NB4 (cell line): ENCODE measurements at regions not wholly inside any gene's neighbourhood (a gene's known extent, or its start where the extent isn't known, plus 50 kb on each side); places are given as distances from the start of the nearest gene placed in this dataset.

ENCODE experiments used
- POLR2A ChIP-seq: IDR thresholded peaks from 2 replicates; pipeline ENCODE4 v1.6.1; 2011; ENCODE audit warnings: mild to moderate bottlenecking; ENCODE audit not compliant: insufficient read length; ENCODE audit errors: extremely low read depth
- TF ChIP-seq, protein P1 (sequence below): IDR thresholded peaks from 2 replicates; pipeline ENCODE4 v1.6.1; 2011; ENCODE audit warnings: low read depth, low read length
- TF ChIP-seq, protein P2 (sequence below): IDR thresholded peaks from one replicate; pipeline ENCODE4 v1.5.1; 2012; ENCODE audit warnings: low read depth, low read length

DNA sequence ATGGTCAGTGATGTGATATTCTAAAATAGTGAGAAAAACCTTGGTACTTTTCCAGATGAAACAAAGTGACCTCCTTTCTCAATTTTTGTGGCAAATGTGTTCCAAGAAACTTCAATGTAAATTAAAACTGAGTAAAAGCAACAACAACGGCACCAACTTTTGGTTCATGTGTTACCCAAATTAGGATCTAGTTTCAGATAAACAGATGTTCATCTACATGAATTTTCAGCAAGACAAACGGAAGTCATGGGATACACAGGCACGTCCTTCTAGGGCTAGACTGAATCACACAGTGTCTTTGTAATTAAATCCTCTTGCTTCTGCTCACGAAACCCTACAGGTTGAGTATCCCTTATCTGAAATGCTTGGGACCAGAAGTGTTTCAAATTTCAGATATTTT, 915.2 kb downstream of the TFAP2A start:
- TF ChIP-seq POLR2A, result no peak
- TF ChIP-seq, protein P1, sequence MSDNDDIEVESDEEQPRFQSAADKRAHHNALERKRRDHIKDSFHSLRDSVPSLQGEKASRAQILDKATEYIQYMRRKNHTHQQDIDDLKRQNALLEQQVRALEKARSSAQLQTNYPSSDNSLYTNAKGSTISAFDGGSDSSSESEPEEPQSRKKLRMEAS, result no peak
- TF ChIP-seq, protein P2, sequence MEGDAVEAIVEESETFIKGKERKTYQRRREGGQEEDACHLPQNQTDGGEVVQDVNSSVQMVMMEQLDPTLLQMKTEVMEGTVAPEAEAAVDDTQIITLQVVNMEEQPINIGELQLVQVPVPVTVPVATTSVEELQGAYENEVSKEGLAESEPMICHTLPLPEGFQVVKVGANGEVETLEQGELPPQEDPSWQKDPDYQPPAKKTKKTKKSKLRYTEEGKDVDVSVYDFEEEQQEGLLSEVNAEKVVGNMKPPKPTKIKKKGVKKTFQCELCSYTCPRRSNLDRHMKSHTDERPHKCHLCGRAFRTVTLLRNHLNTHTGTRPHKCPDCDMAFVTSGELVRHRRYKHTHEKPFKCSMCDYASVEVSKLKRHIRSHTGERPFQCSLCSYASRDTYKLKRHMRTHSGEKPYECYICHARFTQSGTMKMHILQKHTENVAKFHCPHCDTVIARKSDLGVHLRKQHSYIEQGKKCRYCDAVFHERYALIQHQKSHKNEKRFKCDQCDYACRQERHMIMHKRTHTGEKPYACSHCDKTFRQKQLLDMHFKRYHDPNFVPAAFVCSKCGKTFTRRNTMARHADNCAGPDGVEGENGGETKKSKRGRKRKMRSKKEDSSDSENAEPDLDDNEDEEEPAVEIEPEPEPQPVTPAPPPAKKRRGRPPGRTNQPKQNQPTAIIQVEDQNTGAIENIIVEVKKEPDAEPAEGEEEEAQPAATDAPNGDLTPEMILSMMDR, result no peak
